Lower lobe of right lung (tissue), 2 donors: ENCODE measurements at regions not wholly inside any gene's neighbourhood (a gene's known extent, or its start where the extent isn't known, plus 50 kb on each side); places are given as distances from the start of the nearest gene placed in this dataset.

ENCODE experiments used
- ATAC-seq, 2 donors: fragments of 200-7000 bp; cut with Tn5 transposase; one replicate each; pipeline ENCODE4 v1.9.1; 2020 to 2022; ENCODE audit warnings: mild to moderate bottlenecking in 2 of 2, moderate library complexity in 2 of 2
- DNase-seq: peaks from one replicate; pipeline ENCODE4 v3.0.0-alpha.2; 2020
- H3K27ac ChIP-seq: fragments of 200-600 bp; one replicate; pipeline ENCODE4 v1.8.0; 2022
- H3K27me3 ChIP-seq: fragments of 200-600 bp; one replicate; pipeline ENCODE4 v1.8.0; 2022; ENCODE audit warnings: low read depth
- H3K36me3 ChIP-seq: fragments of 200-600 bp; one replicate; pipeline ENCODE4 v1.8.0; 2022; ENCODE audit warnings: mild to moderate bottlenecking
- H3K4me1 ChIP-seq: fragments of 200-600 bp; one replicate; pipeline ENCODE4 v1.8.0; 2022
- H3K4me3 ChIP-seq: fragments of 200-600 bp; one replicate; pipeline ENCODE4 v1.8.0; 2022; ENCODE audit warnings: mild to moderate bottlenecking
- H3K9me3 ChIP-seq: fragments of 200-600 bp; one replicate; pipeline ENCODE4 v1.8.0; 2022
- intact Hi-C: fragments of 100-400 bp; cut with DNase I; formaldehyde crosslinking; loops from one replicate; pipeline ENCODE4 v1.11.0; 2022
- TF ChIP-seq, protein P1 (sequence below): fragments of 200-600 bp; IDR thresholded peaks from one replicate; pipeline ENCODE4 v1.8.0; 2022; ENCODE audit warnings: antibody characterized with exemption, mild to moderate bottlenecking
- donor health status: DM: no; HTN: yes; CAD: no; lungs with severe emphysema.

DNA sequence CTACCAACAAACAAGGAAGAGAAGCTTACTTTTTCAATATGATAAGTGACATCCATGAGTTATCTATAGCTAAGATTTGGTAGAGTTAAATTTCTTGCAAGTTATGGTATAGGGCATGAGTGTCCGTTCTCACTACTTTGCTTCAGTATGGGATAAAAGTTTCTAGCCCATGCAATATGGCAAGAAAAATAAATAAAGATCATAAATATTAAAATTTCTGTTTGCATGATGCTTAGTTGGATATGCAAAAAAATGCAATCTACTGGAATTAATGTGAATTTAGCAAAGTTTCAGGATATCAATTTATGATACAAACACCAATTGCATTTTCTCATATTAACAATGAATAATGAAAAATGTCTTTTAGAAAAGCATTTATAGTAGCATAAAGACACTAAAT lies 148.7 kb upstream of the ADARB2 start:
- Histone ChIP-seq H3K9me3 (no peaks in the 10 kb centered on the region), H3K27ac (no peak overlapping the region), H3K4me3 (no peak overlapping the region), H3K4me1 (no peaks in the 10 kb centered on the region), H3K36me3 (no peaks in the 10 kb centered on the region), H3K27me3 (no peaks in the 10 kb centered on the region)
- ATAC-seq (no peak), DNase-seq (no peak)
- intact Hi-C loops = no loop called here
- TF ChIP-seq, protein P1, sequence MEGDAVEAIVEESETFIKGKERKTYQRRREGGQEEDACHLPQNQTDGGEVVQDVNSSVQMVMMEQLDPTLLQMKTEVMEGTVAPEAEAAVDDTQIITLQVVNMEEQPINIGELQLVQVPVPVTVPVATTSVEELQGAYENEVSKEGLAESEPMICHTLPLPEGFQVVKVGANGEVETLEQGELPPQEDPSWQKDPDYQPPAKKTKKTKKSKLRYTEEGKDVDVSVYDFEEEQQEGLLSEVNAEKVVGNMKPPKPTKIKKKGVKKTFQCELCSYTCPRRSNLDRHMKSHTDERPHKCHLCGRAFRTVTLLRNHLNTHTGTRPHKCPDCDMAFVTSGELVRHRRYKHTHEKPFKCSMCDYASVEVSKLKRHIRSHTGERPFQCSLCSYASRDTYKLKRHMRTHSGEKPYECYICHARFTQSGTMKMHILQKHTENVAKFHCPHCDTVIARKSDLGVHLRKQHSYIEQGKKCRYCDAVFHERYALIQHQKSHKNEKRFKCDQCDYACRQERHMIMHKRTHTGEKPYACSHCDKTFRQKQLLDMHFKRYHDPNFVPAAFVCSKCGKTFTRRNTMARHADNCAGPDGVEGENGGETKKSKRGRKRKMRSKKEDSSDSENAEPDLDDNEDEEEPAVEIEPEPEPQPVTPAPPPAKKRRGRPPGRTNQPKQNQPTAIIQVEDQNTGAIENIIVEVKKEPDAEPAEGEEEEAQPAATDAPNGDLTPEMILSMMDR = no peak

DNA sequence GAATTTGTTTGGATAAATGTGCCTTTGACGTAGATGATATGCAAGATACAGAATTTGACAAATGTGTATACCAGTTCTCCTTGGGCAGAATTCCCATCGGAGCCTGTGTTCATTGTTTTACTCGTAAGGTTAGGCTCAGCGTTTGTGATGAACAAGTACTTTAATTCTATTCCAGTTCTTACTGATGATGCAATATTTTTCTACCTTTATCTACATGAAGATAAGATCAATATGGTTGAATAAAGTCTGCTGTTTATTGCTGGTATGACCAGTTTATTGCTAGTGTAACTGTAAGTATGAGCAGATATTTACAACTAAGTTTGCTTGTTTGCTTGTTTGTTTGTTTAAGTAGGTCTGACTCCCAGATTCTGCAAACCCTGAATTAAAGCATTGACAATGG lies 145.4 kb upstream of the ADARB2 start:
- H3K9me3 ChIP-seq = no peaks in the 10 kb centered on the region
- H3K27me3 ChIP-seq = no peaks in the 10 kb centered on the region
- H3K36me3 ChIP-seq = no peaks in the 10 kb centered on the region
- TF ChIP-seq, protein P1 = no peak
- no peak overlapping the region for H3K4me3 ChIP-seq
- H3K27ac ChIP-seq = no peak overlapping the region
- ATAC-seq = no peak
- intact Hi-C loops = no loop called here
- no peaks in the 10 kb centered on the region for H3K4me1 ChIP-seq
- no peak for DNase-seq

- intact Hi-C loops = no loop called here
- no peaks in the 10 kb centered on the region for H3K9me3 ChIP-seq
- H3K4me1 ChIP-seq = no peaks in the 10 kb centered on the region
- H3K4me3 ChIP-seq = no peak overlapping the region
- no peak for ATAC-seq
- DNase-seq = no peak
- H3K27ac ChIP-seq = no peak overlapping the region
- H3K36me3 ChIP-seq = no peaks in the 10 kb centered on the region
- TF ChIP-seq, protein P1 = no peak
- no peaks in the 10 kb centered on the region for H3K27me3 ChIP-seq
Measured at GRCh38 chr10:1882180-1882579, 144.9 kb upstream of the ADARB2 start.

DNA sequence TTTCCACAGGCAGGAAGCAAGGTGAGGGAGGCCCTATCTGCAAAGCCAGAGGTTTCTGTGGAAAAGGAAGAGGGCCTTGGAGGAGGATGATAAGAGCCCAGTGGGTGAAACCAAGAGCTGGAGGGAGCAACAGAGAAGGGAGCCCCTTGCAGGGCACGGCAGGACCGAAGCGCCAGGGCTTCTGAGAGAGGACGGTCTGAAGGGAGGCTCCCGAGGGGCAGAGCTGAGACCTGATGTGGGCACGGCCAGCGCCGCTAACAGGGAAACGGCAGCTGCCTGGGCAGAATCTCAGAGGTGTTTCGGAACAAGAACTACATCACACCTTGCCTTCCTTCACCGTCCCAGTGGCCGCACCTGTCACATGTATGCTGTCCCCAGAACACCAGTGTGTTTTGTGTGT lies 144.3 kb upstream of the ADARB2 start:
- TF ChIP-seq, protein P1 = no peak

GRCh38 chr10:1874533-1874932 lies 137.2 kb upstream of the ADARB2 start:
- ATAC-seq (no peak), DNase-seq (no peak)
- Histone ChIP-seq H3K27me3 (no peaks in the 10 kb centered on the region), H3K36me3 (no peaks in the 10 kb centered on the region), H3K4me3 (no peak overlapping the region), H3K9me3 (no peaks in the 10 kb centered on the region), H3K27ac (no peak overlapping the region), H3K4me1 (no peaks in the 10 kb centered on the region)
- TF ChIP-seq, protein P1 = no peak
- intact Hi-C loops = no loop called here

More for the DNA sequence above, 144.3 kb upstream of the ADARB2 start:
- Histone ChIP-seq H3K27ac (no peak overlapping the region), H3K4me3 (no peak overlapping the region), H3K9me3 (no peaks in the 10 kb centered on the region), H3K27me3 (no peaks in the 10 kb centered on the region), H3K36me3 (no peaks in the 10 kb centered on the region), H3K4me1 (no peaks in the 10 kb centered on the region)
- ATAC-seq = no peak
- intact Hi-C loops = no loop called here
- DNase-seq = no peak

DNA sequence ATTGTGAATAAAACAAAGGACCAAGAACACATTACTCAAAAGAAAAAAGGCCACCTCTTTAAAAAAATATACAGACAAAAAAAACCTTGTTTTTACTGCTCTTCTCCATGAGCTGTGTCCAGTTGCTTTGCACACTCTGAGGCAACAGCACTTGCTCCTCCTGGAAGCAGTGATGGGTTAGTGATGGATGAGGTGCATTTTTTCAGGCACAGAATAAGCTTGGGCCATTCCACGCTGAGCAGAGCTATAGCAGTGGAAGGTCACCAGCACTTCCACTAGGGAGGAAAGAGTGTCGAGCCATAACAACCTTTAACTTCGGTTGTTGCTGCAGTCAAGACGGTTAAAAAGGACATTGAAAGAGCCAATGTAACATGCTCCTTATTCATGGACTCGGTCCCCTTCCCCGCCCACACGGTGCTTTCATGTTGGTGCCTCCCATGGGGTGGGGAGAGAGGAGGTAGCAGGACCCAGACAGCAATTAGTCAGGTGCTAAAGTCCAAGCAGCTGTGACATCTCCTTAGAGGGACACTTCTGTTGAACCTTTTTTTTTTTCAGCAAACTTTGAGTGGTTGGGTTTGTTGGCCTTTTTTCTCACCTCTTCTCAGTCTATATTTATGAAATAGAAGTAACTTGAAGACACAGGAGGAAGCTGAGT lies 136.5 kb upstream of the ADARB2 start:
- no peak overlapping the region for H3K27ac ChIP-seq
- intact Hi-C loops = no loop called here
- DNase-seq (no peak), ATAC-seq (no peak)
- H3K27me3 ChIP-seq = no peaks in the 10 kb centered on the region
- no peaks in the 10 kb centered on the region for H3K36me3 ChIP-seq
- no peaks in the 10 kb centered on the region for H3K9me3 ChIP-seq
- TF ChIP-seq, protein P1 = no peak
- H3K4me1 ChIP-seq = no peaks in the 10 kb centered on the region
- no peak overlapping the region for H3K4me3 ChIP-seq
